Left renal pelvis (tissue), 4 donors: ENCODE measurements at regions not wholly inside any gene's neighbourhood (a gene's known extent, or its start where the extent isn't known, plus 50 kb on each side); places are given as distances from the start of the nearest gene placed in this dataset.

ENCODE experiments used
- DNase-seq, 4 donors: peaks; one replicate each; pipeline ENCODE4 v3.0.0-alpha.2; 2013; ENCODE audit warnings: low read depth in 4 of 4, low spot score in 3 of 4

GRCh38 chr2:35391736-35392442 is 963.7 kb upstream of the CRIM1 start:
- no peak for DNase-seq

- no peak for DNase-seq
Observed at GRCh38 chr2:35378791-35379190, 976.8 kb upstream of the CRIM1 start.

GRCh38 chr2:35374845-35375244 is 980.7 kb upstream of the CRIM1 start:
- DNase-seq, result no peak

DNA sequence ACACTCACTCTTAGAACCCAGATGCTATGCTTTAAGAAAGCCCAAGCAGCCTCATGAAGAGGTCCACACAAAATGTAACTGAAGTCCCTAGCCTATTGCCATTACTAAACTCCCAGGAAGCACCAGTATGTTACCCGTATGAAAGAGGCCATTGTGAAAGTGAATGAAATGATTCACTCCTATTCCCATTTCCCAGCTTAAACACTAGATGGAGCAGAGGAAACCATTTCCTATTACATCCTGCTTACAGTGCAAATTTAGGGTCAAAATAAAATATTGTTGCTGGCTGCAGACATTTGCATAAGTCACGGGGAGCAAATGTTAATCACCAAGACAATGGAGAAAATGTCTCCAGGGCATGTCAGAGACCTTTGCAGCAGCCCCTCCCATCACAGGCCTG is 989.7 kb upstream of the CRIM1 start:
- DNase-seq, result no peak

GRCh38 chr2:35356332-35356731 is 999.2 kb upstream of the CRIM1 start:
- DNase-seq, result no peak

GRCh38 chr2:35355056-35355455 is 1000.5 kb upstream of the CRIM1 start:
- DNase-seq, result no peak

- no peak for DNase-seq
Observed at GRCh38 chr2:35347561-35347960, 1008.0 kb upstream of the CRIM1 start.

DNA sequence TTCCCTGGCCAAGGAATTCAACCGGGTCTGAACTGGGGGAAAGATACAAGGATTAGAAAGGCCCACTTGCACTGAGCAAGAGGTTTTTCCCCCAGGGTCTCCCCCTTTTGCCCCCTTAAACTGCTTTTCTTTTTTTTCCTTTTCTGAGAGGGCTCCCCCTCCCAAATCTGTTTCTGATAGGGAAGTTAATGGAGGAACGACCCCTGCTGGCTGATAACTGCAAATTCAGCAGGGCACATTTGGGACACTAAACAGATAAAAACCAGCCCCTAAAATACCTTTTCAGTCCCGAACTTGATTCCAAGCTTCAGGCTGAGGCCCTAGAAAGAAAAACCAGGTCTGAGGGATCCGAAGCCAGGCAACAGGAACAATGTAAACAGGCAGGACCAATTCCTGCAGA is 1012.4 kb upstream of the CRIM1 start:
- no peak for DNase-seq

DNA sequence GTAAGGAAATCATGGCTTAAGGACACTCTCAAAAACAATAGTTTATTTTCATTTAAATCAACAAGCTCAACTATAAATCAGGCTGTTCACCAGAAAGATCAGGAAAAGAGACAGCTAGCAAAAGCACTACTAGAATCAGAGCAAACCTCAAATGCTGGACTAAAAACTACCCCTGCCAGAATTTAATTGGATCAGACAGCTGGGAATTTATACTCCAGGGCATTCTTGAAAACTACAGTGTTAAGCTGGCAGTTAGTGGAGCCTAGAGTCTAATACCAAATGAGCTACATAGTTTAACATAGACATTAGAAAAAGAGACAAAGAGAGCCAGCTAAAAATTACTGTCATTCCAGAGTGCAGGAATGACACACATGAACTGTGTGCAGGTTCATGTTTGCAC is 1016.4 kb upstream of the CRIM1 start:
- no peak for DNase-seq

DNA sequence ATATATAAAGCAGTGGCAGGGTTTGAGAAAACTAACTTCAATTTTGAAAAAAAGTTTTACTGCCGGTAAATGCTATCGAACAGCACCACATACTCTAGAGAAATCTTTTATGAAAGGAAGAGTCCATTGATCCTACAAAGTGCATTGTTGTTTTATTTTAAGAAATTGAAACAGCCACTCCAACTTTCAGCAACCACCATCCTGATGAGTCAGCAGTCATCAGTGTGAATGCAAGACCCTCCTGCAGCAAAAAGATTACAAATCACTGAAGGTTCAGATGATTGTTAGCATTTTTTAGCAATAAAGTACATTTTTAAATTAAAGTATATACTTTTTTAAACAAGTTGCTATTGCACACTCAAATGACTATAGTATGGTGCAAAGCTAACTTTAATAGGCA is 1017.7 kb upstream of the CRIM1 start:
- DNase-seq, result no peak

GRCh38 chr2:35314049-35314448 is 1041.5 kb upstream of the CRIM1 start:
- DNase-seq, result no peak

GRCh38 chr2:35301369-35301768 is 1054.2 kb upstream of the CRIM1 start:
- no peak for DNase-seq

- DNase-seq, result peak in 3 of 4 donors; percentile 5 to 27 (median 23)
Observed at GRCh38 chr2:35298493-35298892, 1057.1 kb upstream of the CRIM1 start.

DNA sequence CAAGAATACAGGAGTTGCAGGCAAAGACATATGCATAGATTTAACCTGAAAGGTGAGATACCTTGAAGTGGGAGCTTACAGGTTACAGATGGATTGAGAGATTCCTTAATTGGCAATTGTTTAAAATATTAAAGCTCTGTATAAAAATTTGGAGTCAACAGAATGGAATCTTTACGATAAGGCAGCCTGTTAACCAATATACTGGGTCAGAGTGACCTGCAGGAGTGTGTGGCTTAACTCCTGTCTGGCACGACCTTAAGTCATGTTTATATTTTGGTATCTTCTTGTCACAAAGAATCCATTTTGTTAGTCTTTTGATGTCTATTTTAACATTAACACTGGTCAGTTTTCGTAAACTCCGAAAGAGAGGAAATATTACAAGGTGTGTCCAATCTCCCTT is 1058.2 kb upstream of the CRIM1 start:
- no peak for DNase-seq

DNA sequence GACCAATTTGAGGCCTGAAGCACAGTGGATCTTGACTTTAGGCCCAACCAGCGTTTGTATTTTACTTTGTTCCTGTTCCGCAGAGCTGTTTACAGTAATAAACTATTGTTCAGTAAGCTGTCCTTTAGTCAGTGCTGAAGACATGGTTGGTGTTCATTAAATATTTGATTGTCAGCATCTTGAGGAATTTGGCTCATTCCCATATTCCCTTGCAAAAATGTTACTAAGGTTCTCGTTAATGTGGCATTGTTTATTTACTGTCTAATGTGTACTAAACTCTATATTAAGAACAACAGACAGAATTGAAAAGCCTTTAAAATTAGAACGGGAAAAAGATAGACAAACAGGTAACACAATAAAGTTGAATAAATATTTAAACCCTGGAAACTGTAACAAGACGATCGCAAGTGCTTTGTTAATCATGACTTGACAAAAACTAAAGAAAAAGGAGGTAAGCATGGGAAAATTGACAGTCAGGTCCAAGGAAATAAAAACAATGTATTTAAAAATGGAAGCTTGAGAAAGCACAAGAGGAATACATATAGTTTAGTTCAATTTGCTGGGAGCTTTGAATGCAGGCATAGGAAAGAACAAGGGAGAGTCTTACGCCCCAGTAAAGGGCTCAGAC is 1060.8 kb upstream of the CRIM1 start:
- DNase-seq, result no peak

GRCh38 chr2:35293261-35293660 is 1062.3 kb upstream of the CRIM1 start:
- DNase-seq, result no peak

- no peak for DNase-seq
Observed at GRCh38 chr2:35292199-35292598, 1063.4 kb upstream of the CRIM1 start.

GRCh38 chr2:35281702-35282101 is 1073.9 kb upstream of the CRIM1 start:
- no peak for DNase-seq

- DNase-seq, result no peak
Observed at GRCh38 chr2:35255826-35256225, 1099.8 kb upstream of the CRIM1 start.

DNA sequence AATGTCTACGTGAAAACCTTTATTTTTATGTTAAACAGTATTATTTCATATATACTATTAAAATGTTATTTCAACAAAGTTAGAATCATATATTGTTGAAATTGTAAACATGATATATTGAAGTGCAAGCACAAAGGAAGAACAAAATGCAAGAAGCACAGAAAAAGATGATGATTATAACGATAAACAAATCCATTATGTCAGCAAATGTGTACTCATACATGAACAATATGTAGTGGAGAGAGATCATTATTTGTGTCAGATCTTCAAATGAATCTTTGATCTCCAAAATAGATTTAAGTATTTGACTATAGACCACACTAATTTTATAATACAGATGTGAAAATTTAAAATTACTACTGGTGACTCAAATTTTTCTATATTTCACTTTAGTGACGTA is 1104.4 kb upstream of the CRIM1 start:
- DNase-seq, result no peak

DNA sequence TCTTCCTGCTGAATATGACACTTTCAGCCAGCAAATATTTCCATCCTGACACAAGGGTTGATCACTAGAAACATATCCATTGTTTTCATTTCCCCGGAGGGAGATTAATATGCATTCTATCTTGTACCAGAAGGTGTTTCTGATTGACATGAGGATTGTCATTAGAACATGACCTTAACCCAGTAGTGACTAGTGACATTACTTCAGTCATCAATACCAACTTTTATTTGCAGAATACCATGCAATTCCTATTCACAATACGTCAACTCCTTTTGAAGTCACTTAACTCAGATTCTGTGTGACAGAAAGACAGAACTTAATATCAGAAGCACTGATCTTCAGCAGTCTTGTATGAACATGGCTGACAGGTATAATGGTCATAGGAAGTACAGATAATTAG is 1108.9 kb upstream of the CRIM1 start:
- no peak for DNase-seq

DNA sequence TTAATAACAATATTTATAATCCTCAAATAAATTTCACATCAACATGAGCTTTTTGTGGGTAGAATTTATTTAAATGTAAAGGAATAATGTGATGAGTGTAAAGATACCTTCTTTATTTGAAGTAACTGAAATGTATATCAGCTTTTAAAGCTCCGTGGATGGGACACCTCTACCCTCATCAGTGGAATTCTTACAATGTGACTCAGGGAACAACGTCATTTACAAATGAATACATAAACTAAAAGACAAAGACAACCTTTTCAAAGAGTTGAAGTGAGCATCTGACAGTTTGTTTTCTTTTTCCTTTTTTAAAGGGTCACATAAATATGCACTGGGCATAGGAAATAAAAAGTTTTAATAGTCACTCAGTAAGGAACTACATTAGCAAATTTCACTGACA is 1127.0 kb upstream of the CRIM1 start:
- no peak for DNase-seq

GRCh38 chr2:35220461-35220860 is 1135.1 kb upstream of the CRIM1 start:
- DNase-seq, result no peak
